Urothelium cell line (cell line): ENCODE measurements at regions not wholly inside any gene's neighbourhood (a gene's known extent, or its start where the extent isn't known, plus 50 kb on each side); places are given as distances from the start of the nearest gene placed in this dataset.
"Not testable (repeated sequence)": the region's sequence is repeated elsewhere in the genome, so short reads cannot be mapped to it uniquely, and the experiment has no call there.

ENCODE experiments used
- DNase-seq: peaks from one replicate; pipeline ENCODE4 v3.0.0; 2011; ENCODE audit warnings: low spot score, mixed read lengths
- FAIRE-seq: peaks from 2 replicates; lab custom pipeline; 2011; peaks lifted over from hg19 to GRCh38; lab: Jason Lieb, UNC

DNA sequence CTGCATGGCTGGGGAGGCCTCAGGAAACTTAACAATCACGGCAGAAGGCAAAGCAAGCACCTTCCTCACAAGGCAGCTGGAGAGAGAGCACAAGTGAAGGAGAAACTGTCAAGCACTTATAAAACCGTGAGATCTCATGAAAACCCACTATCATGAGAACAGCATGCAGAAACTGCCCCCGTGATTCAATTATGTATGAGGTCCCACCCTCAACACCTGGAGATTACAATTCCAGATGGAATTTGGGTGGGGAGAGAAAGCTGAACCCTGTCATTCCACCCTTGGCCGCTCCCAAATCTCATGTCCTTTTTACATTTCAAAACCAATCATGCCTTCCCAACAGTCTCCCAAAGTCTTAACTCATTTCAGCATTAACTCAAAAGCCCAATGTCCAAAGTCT lies 107.2 kb upstream of the ECI2 start:
- FAIRE-seq (no peak), DNase-seq (no peak)

DNA sequence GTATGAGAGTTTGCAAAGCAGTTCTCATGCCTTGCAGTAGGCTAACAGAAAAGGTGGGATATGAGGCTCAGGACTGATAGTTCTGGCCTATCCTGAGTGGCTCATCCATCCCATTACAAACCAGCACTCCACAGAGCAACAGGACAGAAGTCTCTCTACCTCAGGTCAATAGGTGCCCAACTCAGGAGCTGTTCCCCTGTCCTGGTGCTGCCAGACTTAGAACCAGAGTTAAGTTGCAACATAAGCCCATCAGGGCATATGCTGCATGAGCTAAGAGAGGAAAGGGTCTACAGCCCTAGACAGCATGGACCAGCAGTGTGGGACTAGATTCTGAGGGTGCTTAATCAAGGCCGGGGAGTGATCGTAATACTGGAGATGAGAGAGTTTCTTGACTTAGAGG lies 104.8 kb upstream of the ECI2 start:
- no peak for FAIRE-seq
- DNase-seq = no peak

DNA sequence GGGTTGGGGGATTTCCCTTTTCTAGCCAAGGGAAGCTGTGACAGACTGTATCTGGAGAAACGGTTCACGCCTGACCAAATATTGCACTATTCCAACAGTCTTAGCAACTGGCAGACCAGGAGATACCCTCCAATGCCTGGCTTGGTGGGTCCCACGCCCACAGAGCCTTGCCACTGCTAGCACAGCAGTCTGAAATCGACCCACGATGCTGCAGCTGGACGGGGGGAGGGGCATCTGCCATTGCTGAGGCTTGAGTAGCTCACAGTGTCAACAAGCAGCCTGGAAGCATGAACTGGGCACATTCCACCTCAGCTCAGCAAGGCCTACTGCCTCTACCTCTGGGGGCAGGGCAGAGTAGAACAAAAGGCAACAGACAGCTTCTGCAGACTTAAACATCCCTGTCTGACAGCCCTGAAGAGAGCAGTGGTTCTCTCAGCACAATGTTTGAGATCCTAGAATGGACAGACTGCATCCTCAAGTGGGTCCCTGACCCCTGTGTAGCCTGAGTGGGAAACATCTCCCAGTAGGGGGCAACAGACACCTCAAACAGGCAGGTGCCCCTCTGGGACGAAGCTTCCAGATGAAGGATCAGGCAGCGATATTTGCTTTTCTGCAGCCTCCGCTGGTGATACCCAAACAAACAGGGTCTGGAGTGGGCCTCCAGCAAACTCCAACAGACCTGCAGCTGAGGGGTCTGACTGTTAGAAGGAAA lies 89.9 kb upstream of the ECI2 start:
- FAIRE-seq (no peak), DNase-seq (no peak)

DNA sequence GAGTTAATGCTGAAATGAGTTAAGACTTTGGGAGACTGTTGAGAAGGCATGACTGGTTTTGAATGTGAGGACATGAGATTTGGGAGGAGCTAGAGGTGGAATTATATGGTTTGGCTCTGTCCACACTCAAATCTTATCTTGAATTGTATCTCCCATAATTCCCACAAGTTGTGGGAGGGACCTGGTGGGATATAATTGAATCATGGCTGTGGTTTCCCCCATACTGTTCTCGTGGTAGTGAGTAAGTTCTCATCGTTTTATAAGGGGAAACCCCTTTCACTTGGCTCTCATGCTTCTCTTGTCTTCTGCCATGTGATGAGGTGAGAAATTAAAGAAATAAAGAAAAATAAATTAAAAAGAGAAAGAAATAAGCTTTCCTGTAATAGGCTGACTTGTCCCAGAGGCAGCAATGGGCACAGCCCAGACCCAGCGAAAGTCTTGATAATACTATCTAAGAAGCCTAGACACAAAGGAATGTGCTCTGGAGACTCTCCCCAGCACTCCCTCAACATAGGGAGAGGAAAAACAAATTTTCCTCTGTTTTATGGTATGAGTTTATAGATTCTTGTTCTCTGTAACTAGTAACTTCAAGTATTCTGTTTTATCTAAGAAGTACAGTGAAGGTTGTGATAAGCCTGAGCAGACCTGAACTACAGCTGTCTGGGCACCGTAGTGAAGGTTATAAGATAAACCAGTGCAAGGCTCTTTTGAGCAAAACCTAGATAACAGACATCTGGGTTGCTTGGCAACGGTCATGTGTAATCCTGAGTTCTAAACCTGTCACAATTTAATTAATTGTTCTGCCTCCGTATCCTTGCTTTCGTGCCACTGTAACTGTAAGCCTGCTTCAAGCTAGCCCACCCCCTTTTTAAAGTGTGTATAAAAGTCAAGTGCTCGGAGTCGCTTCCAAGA lies 88.9 kb upstream of the ECI2 start:
- DNase-seq (no peak), FAIRE-seq (no peak)

DNA sequence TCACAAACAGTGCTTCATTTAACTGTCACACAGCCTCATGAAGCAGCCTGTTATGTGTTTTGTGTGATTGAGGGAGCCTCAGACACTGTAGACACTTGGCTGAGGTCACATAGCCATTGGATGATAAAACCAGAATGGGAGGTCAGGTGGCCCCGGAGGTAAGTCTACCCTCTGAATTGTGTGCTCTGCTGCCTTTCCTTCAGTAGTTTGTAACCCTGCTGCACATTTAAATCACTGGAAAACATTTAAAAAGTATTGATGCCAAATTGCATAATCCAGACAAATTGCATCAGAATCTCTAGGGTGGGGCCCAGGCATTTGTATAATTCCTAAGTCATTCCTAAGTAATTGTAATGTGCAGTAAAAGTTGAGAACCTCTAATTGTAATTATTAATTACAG lies 85.2 kb upstream of the ECI2 start:
- FAIRE-seq (no peak), DNase-seq (no peak)

DNA sequence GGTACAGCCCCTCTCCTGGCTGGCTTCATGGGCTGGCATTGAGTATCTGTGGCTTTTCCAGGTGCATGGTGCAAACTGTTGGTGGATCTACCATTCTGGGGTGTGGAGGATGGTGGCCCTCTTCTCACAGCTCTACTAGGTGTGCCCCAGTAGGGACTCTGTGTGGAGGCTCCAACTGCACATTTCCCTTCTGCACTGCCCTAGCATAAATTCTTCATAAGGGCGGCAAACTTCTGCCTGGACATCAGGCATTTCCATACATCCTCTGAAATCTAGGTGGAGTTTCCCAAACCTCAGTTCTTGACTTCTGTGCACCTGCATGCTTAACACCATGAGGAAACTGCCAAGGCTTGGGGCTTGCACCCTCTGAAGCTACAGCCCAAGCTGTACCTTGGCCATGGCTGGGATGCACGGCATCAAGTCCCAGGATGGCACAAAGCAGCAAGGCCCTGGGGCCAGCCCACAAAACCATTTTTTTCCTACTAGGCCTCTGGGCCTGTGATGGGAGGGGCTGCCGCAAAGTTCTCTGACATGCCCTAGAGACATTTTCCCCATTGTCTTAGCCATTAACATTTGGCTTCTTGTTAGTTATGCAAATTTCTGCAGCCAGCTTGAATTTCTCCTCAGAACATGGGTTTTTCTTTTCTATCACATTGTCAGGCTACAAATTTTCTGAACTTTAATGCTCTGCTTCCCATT lies 83.4 kb upstream of the ECI2 start:
- DNase-seq, FAIRE-seq: not testable (repeated sequence)

DNA sequence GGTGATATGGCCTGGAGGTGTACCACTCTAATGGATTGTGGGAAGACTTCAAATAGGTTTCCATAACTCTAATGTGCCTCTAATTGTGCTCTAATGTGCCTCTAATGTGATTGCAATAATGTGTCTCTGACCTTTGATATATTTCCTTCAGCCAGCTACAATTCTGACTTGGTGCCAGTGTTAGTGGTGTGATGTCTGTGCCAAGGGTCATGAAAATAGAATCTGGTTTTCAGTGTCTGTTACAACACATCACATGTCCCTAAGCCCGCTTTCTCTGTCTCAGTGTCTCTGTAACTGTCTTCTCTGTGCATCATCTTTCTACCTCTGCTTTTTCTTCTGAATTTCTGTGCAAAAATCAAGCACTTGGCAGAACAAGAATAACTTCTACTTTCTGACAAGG lies 77.2 kb upstream of the ECI2 start:
- FAIRE-seq (no peak), DNase-seq (no peak)

DNA sequence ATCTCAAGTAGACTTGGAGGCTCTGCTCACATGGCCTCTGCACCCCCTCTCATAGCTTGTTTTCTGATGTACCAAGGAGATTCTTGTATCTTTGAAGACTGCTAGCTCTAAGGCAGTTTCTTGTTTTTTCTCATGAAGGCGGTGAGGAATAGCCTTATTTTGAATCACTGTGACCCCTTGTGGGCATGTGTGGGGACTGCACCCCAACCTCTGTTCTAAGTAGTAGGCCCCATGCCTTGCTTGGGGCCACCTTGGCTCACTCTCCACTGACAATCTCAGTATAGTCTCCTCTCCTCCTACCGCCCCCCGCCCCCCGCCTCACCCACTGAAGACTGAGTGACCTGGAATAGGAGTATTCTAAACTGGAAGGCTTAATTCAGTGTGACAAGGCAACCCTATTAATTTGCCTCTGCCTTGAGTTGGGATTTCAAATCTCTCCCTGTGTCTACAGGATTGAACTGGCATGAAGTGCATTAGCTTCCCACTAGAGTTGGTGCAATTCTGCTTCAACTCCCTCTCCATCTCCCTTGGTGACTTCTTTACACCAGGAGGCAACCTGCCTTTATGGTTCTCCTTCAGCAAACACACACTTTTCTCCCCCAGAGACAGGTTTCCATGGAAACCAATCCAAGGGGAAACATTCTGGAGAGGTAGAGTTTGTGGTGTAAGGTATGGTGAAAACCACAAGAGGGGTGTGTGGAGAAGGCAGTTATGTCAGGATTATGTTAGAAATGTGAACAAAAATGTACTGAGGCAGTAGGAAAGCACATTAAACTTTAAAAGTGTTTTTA lies 75.4 kb upstream of the ECI2 start:
- FAIRE-seq (no peak), DNase-seq (peak; percentile 48)

DNA sequence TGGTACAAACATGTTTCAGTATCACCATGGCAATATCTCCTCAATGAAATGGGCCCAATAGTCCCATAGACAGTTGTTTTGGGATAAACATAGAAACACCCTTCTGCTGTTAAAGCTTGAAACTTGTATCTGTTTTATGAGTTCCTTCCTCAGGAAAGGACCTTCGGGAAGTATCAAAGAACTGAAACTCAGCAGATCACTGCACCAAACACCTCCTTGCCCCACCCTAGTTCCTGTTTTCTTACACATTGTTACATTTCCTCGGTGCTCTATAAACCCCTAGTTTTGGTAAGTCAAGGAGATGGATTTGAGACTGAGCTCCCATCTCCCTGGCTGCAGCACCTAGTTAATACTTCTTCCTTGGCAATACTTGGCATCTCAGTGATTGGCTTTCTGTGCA lies 73.8 kb upstream of the ECI2 start:
- FAIRE-seq (no peak), DNase-seq (no peak)

DNA sequence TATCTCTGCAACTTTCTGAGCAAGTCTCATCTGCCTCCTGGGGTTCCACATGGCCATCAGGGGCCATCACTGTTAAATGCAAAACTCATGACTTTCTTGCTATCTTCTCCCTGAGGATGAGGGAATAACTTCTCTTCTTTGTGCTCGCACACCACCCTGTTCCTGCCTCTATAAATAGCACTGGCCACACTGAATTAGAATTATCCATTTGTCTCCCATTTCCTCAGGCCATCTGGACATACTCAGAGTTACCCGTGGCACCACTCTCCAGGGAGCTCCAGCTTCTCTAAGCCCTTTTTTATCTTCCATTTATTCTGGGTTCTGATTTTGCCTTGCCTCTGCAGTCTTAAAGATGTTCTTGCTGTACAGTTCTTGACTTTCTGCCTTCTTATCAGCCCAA lies 72.8 kb upstream of the ECI2 start:
- no peak for FAIRE-seq
- DNase-seq = no peak

DNA sequence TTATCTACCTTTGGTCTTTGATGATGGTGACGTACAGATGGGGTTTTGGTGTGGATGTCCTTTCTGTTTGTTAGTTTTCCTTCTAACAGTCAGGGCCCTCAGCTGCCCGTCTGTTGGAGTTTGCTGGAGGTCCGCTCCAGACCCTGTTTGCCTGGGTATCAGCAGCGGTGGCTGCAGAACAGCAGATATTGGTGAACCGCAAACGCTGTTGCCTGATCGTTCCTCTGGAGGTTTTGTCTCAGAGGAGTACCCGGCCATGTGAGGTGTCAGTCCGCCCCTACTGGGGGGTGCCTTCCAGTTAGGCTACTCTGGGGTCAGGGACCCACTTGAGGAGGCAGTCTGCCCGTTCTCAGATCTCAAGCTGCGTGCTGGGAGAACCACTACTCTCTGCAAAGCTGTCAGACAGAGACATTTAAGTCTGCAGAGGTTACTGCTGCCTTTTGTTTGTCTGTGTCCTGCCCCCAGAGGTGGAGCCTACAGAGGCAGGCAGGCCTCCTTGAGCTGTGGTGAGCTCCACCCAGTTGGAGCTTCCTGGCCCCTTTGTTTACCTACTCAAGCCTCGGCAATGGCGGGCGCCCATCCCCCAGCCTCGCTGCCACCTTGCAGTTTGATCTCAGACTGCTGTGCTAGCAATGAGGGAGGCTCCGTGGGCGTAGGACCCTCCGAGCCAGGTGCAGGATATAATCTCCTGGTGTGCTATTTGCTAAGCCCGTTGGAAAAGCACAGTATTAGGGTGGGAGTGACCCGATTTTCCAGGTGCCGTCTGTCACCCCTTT lies 68.5 kb upstream of the ECI2 start:
- FAIRE-seq, DNase-seq: not testable (repeated sequence)

DNA sequence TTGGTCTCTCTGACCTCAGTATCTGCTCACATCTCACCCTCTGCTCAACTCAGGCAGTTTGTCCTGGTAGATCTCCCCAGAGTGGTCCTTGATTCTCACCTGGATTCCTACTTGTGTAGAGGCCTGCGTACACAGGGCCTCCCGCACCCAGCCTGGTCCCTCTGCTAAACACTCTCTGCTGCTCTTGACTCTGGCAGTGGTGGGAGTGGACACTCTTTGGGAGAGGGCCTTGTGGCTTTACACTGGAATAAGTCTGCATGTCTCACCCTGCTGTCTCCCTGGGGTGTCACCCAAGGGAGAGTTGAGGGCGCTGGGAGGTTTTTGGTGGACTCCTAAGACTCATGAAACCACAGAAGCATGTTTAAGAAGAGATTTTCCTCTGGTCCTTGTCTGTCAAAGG lies 57.3 kb upstream of the ECI2 start:
- FAIRE-seq = no peak

DNA sequence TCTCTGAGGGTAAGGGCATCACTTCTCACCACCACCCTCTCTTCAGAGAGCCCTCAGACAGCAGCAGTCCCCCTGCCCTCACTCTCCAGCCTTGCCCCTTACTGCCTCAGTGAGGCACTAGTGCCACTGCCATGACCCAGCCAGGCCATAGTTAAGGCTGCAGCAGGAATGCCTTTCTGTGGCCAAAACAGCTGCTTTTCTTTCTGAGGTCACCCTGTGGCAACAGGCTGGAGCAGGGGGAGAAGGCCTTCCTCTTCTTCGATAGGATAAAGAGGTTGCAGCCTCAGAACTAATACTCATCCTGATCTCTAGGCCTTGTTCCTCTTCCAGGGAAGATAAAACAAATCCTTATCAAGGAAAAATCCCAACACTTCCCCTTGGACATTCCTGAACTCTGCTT lies 56.8 kb upstream of the ECI2 start:
- DNase-seq (no peak), FAIRE-seq (no peak)

More for the DNA sequence above, 57.3 kb upstream of the ECI2 start:
- no peak for DNase-seq

DNA sequence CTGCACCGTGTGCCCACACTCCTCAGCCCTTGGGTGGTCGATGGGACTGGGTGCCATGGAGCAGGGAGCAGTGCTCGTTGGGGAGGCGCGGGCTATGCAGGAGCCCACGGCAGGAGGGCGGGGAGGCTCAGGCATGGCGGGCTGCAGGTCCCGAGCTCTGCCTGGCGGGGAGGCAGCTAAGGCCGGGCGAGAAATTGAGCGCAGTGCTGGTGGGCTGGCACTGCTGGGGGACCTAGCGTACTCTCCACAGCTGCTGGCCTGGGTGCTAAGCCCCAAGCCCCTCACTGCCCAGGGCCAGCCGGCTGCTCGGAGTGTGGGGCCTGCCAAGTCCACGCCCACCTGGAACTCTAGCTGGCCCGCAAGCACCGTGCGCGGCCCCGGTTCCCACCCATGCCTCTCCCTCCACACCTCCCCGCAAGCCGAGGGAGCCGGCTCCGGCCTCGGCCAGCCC lies 55.9 kb upstream of the ECI2 start:
- no peak for FAIRE-seq
- no peak for DNase-seq

DNA sequence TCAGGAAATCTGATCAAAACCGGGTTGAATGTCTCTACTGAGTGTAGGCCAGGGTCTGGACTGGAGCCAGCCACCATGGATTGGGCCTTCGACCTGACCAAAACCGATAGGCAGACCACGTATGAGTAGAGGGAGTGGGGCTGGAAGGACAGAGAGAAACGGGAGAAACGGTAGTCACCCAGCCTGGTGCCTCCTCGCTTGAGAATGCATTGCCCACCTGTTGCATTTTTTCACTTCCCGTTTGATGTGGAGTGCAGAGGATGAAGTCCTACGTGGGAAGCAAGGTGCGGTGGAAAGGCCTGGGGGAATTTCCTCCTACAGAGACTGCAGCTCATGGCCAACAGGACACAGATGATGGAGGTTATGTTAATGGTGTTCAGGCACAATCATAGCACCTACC lies 53.9 kb upstream of the ECI2 start:
- FAIRE-seq (no peak), DNase-seq (no peak)

DNA sequence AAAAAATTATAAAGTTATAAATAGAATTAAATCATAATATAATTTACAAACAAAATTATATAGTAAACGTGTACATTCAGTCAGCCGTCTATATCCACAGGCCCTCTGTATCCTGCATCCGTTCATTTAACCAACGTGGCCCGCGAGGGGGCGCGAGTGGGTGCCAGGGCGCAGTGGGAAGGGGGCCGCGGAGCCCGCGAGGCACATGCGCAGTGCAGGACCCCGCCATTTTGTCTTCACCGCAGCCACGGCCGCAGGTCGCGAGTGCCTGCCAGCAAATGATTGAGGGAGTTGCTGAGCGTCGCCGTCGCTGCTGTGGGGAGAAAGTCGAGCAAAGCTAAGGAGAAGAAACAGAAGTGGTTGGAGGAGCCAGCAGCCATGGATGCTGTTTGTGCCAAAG lies 53.4 kb upstream of the ECI2 start:
- DNase-seq (no peak), FAIRE-seq (no peak)

DNA sequence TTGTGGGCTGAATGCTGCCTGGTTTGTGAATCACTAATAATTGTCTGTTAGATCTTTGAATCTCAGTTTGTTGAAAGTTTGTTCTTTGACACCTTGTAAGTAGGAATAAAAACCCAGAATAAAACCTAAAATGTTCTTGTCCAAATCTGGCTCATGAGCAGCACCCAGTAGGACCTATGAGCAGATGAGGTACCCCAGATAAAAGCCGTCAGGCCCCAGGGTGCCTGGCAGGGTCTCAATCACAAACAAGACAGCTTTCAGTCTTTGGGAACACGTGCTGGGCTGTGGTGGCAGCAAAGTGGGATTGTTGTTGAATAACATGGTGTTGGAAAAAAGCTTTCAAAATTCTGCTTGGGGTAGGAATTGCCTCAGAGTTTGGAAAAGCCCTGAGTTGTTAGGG lies 52.1 kb upstream of the ECI2 start:
- no peak for DNase-seq
- no peak for FAIRE-seq

DNA sequence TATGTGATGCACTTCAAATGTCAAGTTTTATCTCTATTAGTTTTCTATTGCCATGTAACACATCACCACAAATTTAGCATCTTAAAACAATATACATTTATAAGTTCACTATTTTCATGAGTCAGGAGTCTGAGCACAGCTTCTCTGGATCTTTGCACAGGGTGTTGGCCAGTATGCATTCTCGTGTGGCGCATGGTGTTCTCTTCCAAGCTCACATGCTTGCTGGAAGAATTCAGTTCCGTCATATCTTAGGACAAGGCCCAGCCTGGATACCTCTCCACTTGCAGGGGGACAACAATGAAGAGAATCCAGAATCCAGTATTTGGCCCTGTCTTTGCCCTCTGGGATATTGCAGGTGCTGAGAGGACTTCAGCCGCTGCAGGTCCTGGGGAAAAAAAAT lies 51.0 kb upstream of the ECI2 start:
- no peak for FAIRE-seq
- DNase-seq = no peak

DNA sequence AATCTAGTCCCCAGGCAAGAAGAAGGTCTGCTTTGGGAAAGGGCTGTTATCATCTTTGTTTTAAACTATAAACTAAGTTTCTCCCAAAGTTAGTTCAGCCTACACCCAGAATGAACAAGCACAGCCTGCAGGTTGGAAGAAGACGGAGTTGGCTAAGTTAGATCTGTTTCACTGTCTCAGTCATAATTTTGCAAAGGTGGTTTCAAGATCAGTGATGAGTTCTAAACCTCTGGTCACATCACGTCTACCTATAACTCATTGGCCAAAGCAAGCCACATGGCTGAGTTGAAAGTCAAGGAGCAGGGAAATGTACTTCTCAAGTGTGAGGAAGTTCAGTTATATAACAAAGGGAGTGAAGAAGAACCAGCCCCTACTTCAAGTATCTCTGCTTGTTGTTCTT lies 50.5 kb upstream of the ECI2 start:
- DNase-seq = no peak
- FAIRE-seq = no peak

DNA sequence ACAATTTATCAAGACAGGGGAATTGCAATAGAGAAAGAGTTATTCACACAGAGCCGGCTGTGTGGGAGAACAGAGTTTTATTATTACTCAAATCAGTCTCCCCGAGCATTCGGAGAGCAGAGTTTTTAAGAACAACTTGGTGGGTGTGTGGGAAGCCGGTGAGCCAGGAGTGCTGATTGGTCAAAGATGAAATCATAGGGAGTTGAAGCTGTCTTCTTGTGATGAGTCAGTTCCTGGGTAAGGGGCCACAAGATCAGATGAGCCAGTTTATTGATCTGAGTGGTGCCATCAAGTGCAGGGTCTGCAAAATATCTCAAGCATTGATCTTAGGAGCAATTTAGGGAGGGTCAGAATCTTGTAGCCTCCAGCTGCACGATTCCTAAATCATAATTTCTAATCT lies 50.0 kb upstream of the ECI2 start:
- FAIRE-seq (no peak), DNase-seq (no peak)
